ENCODE measurements at regions not wholly inside any gene's neighbourhood (a gene's known extent, or its start where the extent isn't known, plus 50 kb on each side); places are given as distances from the start of the nearest gene placed in this dataset.

- TF ChIP-seq CTCF (IDR thresholded peaks at IDR 0.05) (no peak), EZH2 (IDR thresholded peaks at IDR 0.05) (no peak), EZH2phosphoT487 (IDR thresholded peaks at IDR 0.05) (no peak)
Measured at GRCh38 chr2:4475618-4476017, 772.2 kb downstream of the DCDC2C start.

Measured in neural progenitor cell (in vitro differentiated cells).